Spleen (tissue), 11 donors: ENCODE measurements at regions not wholly inside any gene's neighbourhood (a gene's known extent, or its start where the extent isn't known, plus 50 kb on each side); places are given as distances from the start of the nearest gene placed in this dataset.

Experiments
- DNase-seq: peaks from one replicate; pipeline ENCODE4 v3.0.0-alpha.2; 2020
- H3K27ac ChIP-seq, 8 donors: fragments of 200-600 bp; sonication (generic) in 7 of 8; 1 replicate in 4 of 8; 2 replicates in 4 of 8; pipeline versions ENCODE4 v1.5.0 to v1.8.0; 2016 to 2021; ENCODE audit warnings: inconsistent platforms in 4 of 8, mild to moderate bottlenecking in 4 of 8, moderate library complexity in 1 of 8
- H3K27me3 ChIP-seq, 7 donors: fragments of 200-600 bp; sonication (generic) in 6 of 7; replicated peaks in 1 of 7; 1 replicate in 4 of 7; 2 replicates in 3 of 7; pipeline versions ENCODE4 v1.5.0 to v1.8.0; 2016 to 2021; ENCODE audit warnings: inconsistent platforms in 3 of 7, mild to moderate bottlenecking in 1 of 7
- H3K36me3 ChIP-seq, 6 donors: fragments of 200-600 bp; sonication (generic) in 5 of 6; 1 replicate in 4 of 6; 2 replicates in 2 of 6; pipeline versions ENCODE4 v1.5.0 to v1.8.0; 2016 to 2021; ENCODE audit warnings: inconsistent platforms in 2 of 6
- H3K4me1 ChIP-seq, 6 donors: fragments of 200-600 bp; sonication (generic) in 5 of 6; 1 replicate in 3 of 6; 2 replicates in 3 of 6; pipeline versions ENCODE4 v1.5.0 to v1.8.0; 2016 to 2021; ENCODE audit warnings: inconsistent platforms in 3 of 6
- H3K4me3 ChIP-seq, 8 donors: fragments of 200-600 bp; sonication (generic) in 7 of 8; 1 replicate in 4 of 8; 2 replicates in 4 of 8; pipeline versions ENCODE4 v1.5.0 to v1.8.0; 2016 to 2021; ENCODE audit warnings: inconsistent platforms in 4 of 8, mild to moderate bottlenecking in 4 of 8, moderate library complexity in 2 of 8
- H3K9me3 ChIP-seq, 8 donors: fragments of 200-600 bp; sonication (generic) in 7 of 8; 1 replicate in 4 of 8; 2 replicates in 4 of 8; pipeline versions ENCODE4 v1.5.0 to v1.8.0; 2016 to 2021; ENCODE audit warnings: inconsistent platforms in 4 of 8
- CTCF ChIP-seq, 11 experiments: fragments of 200-600 bp in 7 of 11; fragments of 450-650 bp in 4 of 11; sonication (generic) in 4 of 11; IDR thresholded peaks in 8 of 11; conservative IDR thresholded peaks in 3 of 11; 1 replicate in 7 of 11; 2 replicates in 4 of 11; pipeline versions ENCODE4 v1.4.0 to v1.8.0; 2016 to 2021; ENCODE audit warnings: antibody characterized with exemption in 11 of 11, inconsistent platforms in 4 of 11, mild to moderate bottlenecking in 1 of 11
- POLR2A ChIP-seq, 3 donors: fragments of 450-650 bp; IDR thresholded peaks; one replicate each; pipeline ENCODE4 v1.5.1; 2017; ENCODE audit warnings: antibody characterized with exemption in 3 of 3, mild to moderate bottlenecking in 1 of 3
- POLR2AphosphoS5 ChIP-seq, 3 donors: sonication (generic); formaldehyde crosslinking; IDR thresholded peaks; one replicate each; pipeline ENCODE4 v1.5.1; 2017; ENCODE audit warnings: antibody characterized with exemption in 3 of 3
- WGBS, 5 donors: extraction: QIAGEN DNeasy Blood & Tissue Kit in 3 of 5; methylation state at CpG; one replicate each; pipeline versions ENCODE4 v1.1.5 to v1.1.7; 2013 to 2018; 5-methylcytosine and 5-hydroxymethylcytosine counted together
- intact Hi-C: fragments of 100-400 bp; cut with DNase I; formaldehyde crosslinking; loops from one replicate; pipeline ENCODE4 v1.15.0; 2023; ENCODE audit warnings: low total_unique reads
- donor health status: healthy with polysubstance abuse.
- donor health status: DM: no; HTN: no; CAD: no; lungs with moderate emphysema.
- donor health status: DM: no; HTN: no; CAD: no.
- donor health status: Bipolar disorder and iron deficiency.
- donor health status: healthy.
- donor health status: DM: no; HTN: no; CAD: no.
- donor health status: DM: yes; HTN: yes; CAD: no.

- WGBS, 5 donors = 92 to 97% (median 94%) methylated on average over 7 of the region's 7 CpGs
- H3K27ac ChIP-seq = no peak overlapping the region
- no peaks in the 10 kb centered on the region for H3K4me1 ChIP-seq
- no peaks in the 10 kb centered on the region for H3K27me3 ChIP-seq
- intact Hi-C loops = no loop called here
- DNase-seq = no peak
- no peaks in the 10 kb centered on the region for H3K9me3 ChIP-seq
- TF ChIP-seq POLR2AphosphoS5 (IDR thresholded peaks at IDR 0.05) (no peak), CTCF (IDR thresholded peaks at IDR 0.05 in 8 of 11, conservative IDR thresholded peaks at IDR 0.05 in 3 of 11) (no peak)
- H3K36me3 ChIP-seq = no peaks in the 10 kb centered on the region
- no peak overlapping the region for H3K4me3 ChIP-seq
Observed at GRCh38 chr5:107770051-107770450, 99.3 kb upstream of the EFNA5 start.

GRCh38 chr5:107769519-107769918 lies 98.8 kb upstream of the EFNA5 start:
- H3K9me3 ChIP-seq = no peaks in the 10 kb centered on the region
- H3K27me3 ChIP-seq = no peaks in the 10 kb centered on the region
- TF ChIP-seq POLR2AphosphoS5 (IDR thresholded peaks at IDR 0.05) = no peak
- no peak for TF ChIP-seq POLR2A (IDR thresholded peaks at IDR 0.05)
- TF ChIP-seq CTCF (IDR thresholded peaks at IDR 0.05 in 8 of 11, conservative IDR thresholded peaks at IDR 0.05 in 3 of 11) = no peak
- intact Hi-C loops = no loop called here
- no peak for DNase-seq
- WGBS, 5 donors = 77 to 84% (median 79%) methylated on average over 5 of the region's 5 CpGs
- H3K4me3 ChIP-seq = no peak overlapping the region
- no peaks in the 10 kb centered on the region for H3K36me3 ChIP-seq
- H3K27ac ChIP-seq = no peak overlapping the region
- H3K4me1 ChIP-seq = no peaks in the 10 kb centered on the region

GRCh38 chr5:107766972-107767371 lies 96.2 kb upstream of the EFNA5 start:
- Histone ChIP-seq H3K4me1 (no peaks in the 10 kb centered on the region), H3K4me3 (no peak overlapping the region), H3K27me3 (no peaks in the 10 kb centered on the region), H3K27ac (no peak overlapping the region), H3K36me3 (no peaks in the 10 kb centered on the region), H3K9me3 (no peaks in the 10 kb centered on the region)
- DNase-seq = no peak
- 80 to 94% (median 91%) methylated on average over 3 of the region's 3 CpGs for WGBS, 5 donors
- intact Hi-C loops = no loop called here
- TF ChIP-seq CTCF (IDR thresholded peaks at IDR 0.05 in 8 of 11, conservative IDR thresholded peaks at IDR 0.05 in 3 of 11) (no peak), POLR2AphosphoS5 (IDR thresholded peaks at IDR 0.05) (no peak), POLR2A (IDR thresholded peaks at IDR 0.05) (no peak)

GRCh38 chr5:107766439-107766838 lies 95.7 kb upstream of the EFNA5 start:
- intact Hi-C loops = no loop called here
- no peak for DNase-seq

More at GRCh38 chr5:107766439-107766838, 95.7 kb upstream of the EFNA5 start:
- Histone ChIP-seq H3K27me3 (no peaks in the 10 kb centered on the region), H3K4me1 (no peaks in the 10 kb centered on the region), H3K4me3 (no peak overlapping the region), H3K36me3 (no peaks in the 10 kb centered on the region), H3K27ac (no peak overlapping the region), H3K9me3 (no peaks in the 10 kb centered on the region)
- WGBS, 5 donors = 65 to 75% (median 70%) methylated on average over 5 of the region's 5 CpGs
- TF ChIP-seq CTCF (IDR thresholded peaks at IDR 0.05 in 8 of 11, conservative IDR thresholded peaks at IDR 0.05 in 3 of 11) (no peak), POLR2AphosphoS5 (IDR thresholded peaks at IDR 0.05) (no peak)
